ENCODE measurements at regions not wholly inside any gene's neighbourhood (a gene's known extent, or its start where the extent isn't known, plus 50 kb on each side); places are given as distances from the start of the nearest gene placed in this dataset.

- Histone ChIP-seq H3K9me2 (no peaks in the 10 kb centered on the region), H3K9me3 (0 out of 2 replicates have a peak, but pooled peaks cover 5% of the 10 kb centered on the region), H3K4me1 (ENCODE audit: control insufficient read depth in 1 of 2, insufficient read depth in 2 of 2, low read depth in 1 of 2, low read length in 1 of 2) (no peaks in the 10 kb centered on the region), H3K4me3 (ENCODE audit: low read depth in 2 of 2, low read length in 1 of 2) (no peak overlapping the region), H3K27ac (ENCODE audit: low read depth in 2 of 2, low read length in 1 of 2) (no peak overlapping the region), H3K79me2 (ENCODE audit: insufficient read depth) (no peaks in the 10 kb centered on the region), H3F3A (replicated peaks; ENCODE audit: insufficient read depth) (no peaks in the 10 kb centered on the region), H3K27me3 (ENCODE audit: insufficient read depth) (no peaks in the 10 kb centered on the region), H3K9ac (no peak overlapping the region), H3K4me2 (no peak overlapping the region), H4K20me1 (ENCODE audit: insufficient read depth) (no peaks in the 10 kb centered on the region), H3K36me3 (replicated peaks in 1 of 2; ENCODE audit: control insufficient read depth in 1 of 2, insufficient read depth in 2 of 2, low read length in 1 of 2) (no peaks in the 10 kb centered on the region), H2AFZ (ENCODE audit: low read depth) (no peak overlapping the region)
- no peak for TF ChIP-seq REST (IDR thresholded peaks at IDR 0.05; ENCODE audit: low read depth, low read length)
- TF ChIP-seq JUND (IDR thresholded peaks at IDR 0.05), result no peak
- no peak for TF ChIP-seq RFX5 (IDR thresholded peaks at IDR 0.05; ENCODE audit: low read length)
- no peak for TF ChIP-seq GABPA (IDR thresholded peaks at IDR 0.05; ENCODE audit: low read depth)
- TF ChIP-seq SMC3 (IDR thresholded peaks at IDR 0.05; ENCODE audit: low read depth, low read length), result no peak
- TF ChIP-seq USF2 (IDR thresholded peaks at IDR 0.05; ENCODE audit: borderline replicate concordance, low read depth, low read length), result no peak
- no peak for TF ChIP-seq ZBTB33 (IDR thresholded peaks at IDR 0.05; ENCODE audit: borderline replicate concordance, low read depth)
- TF ChIP-seq FOSL2 (IDR thresholded peaks at IDR 0.05; ENCODE audit: borderline replicate concordance, low read depth), result no peak
- TF ChIP-seq EP300 (IDR thresholded peaks at IDR 0.05; ENCODE audit: borderline replicate concordance in 1 of 2, low read depth in 1 of 2, low read length in 1 of 2), result no peak
- no peak for TF ChIP-seq RAD21 (IDR thresholded peaks at IDR 0.05; ENCODE audit: low read length)
- no peak for TF ChIP-seq FOXJ3 (CRISPR knock-in tag; IDR thresholded peaks at IDR 0.05)
- no peak for TF ChIP-seq MAX (IDR thresholded peaks at IDR 0.05; ENCODE audit: low read depth)
- TF ChIP-seq YY1 (IDR thresholded peaks at IDR 0.05; ENCODE audit: low read depth), result no peak
- no peak for TF ChIP-seq RXRA (IDR thresholded peaks at IDR 0.05; ENCODE audit: borderline replicate concordance, low read depth)
- TF ChIP-seq PBX3 (IDR thresholded peaks at IDR 0.05), result no peak
- no peak for TF ChIP-seq CHD2 (IDR thresholded peaks at IDR 0.05; ENCODE audit: low read length, partially characterized antibody)
- TF ChIP-seq FOXM1 (IDR thresholded peaks at IDR 0.05; ENCODE audit: low read depth), result no peak
- TF ChIP-seq MXI1 (IDR thresholded peaks at IDR 0.05; ENCODE audit: low read depth, low read length), result no peak
- 54% methylated on average over 7 of the region's 7 CpGs for WGBS (ENCODE audit: low lambda C conversion rate)
- no peak for DNase-seq
- ChIA-PET CTCF (no interaction called here), POLR2A (no interaction called here)
Observed at GRCh38 chr5:111635151-111635902, 121.7 kb downstream of the NREP start.
